HS-27A (cell line): ENCODE measurements at regions not wholly inside any gene's neighbourhood (a gene's known extent, or its start where the extent isn't known, plus 50 kb on each side); places are given as distances from the start of the nearest gene placed in this dataset.
A peak's percentile ranks its signal among the peaks of the same experiment; 100 is the strongest.

Experiments used
- DNase-seq: peaks from one replicate; pipeline ENCODE4 v3.0.0-alpha.2; 2012; ENCODE audit warnings: low read depth, missing footprints

GRCh38 chr4:125808570-125808969, 493.8 kb downstream of the FAT4 start:
- DNase-seq: no peak

GRCh38 chr4:125811892-125812291, 497.1 kb downstream of the FAT4 start:
- DNase-seq: no peak

GRCh38 chr4:125826801-125827695, 512.3 kb downstream of the FAT4 start:
- DNase-seq: no peak

- no peak for DNase-seq
Measured at GRCh38 chr4:125827696-125828052, 512.9 kb downstream of the FAT4 start.

GRCh38 chr4:125828346-125828745, 513.6 kb downstream of the FAT4 start:
- DNase-seq: no peak

- no peak for DNase-seq
Measured at GRCh38 chr4:125832161-125832560, 517.4 kb downstream of the FAT4 start.

GRCh38 chr4:125836597-125837195, 521.9 kb downstream of the FAT4 start:
- no peak for DNase-seq

- no peak for DNase-seq
Measured at GRCh38 chr4:125837493-125838201, 522.9 kb downstream of the FAT4 start.

- no peak for DNase-seq
Measured at GRCh38 chr4:125838202-125838601, 523.4 kb downstream of the FAT4 start.

GRCh38 chr4:125838924-125839323, 524.2 kb downstream of the FAT4 start:
- DNase-seq: no peak

GRCh38 chr4:125843947-125844346, 529.2 kb downstream of the FAT4 start:
- DNase-seq: no peak

- DNase-seq: no peak
Measured at GRCh38 chr4:125847518-125847917, 532.8 kb downstream of the FAT4 start.

GRCh38 chr4:125849869-125850268, 535.1 kb downstream of the FAT4 start:
- peak; percentile 1 for DNase-seq

GRCh38 chr4:125891597-125892258, 577.0 kb downstream of the FAT4 start:
- peak; percentile 57 for DNase-seq

- no peak for DNase-seq
Measured at GRCh38 chr4:125904802-125905201, 590.0 kb downstream of the FAT4 start.

GRCh38 chr4:125911058-125911457, 596.3 kb downstream of the FAT4 start:
- DNase-seq: no peak

- DNase-seq: no peak
Measured at GRCh38 chr4:125911481-125911880, 596.7 kb downstream of the FAT4 start.

- no peak for DNase-seq
Measured at GRCh38 chr4:125917559-125917958, 602.8 kb downstream of the FAT4 start.

- DNase-seq: no peak
Measured at GRCh38 chr4:125928652-125929051, 613.9 kb downstream of the FAT4 start.

GRCh38 chr4:125938541-125938940, 623.8 kb downstream of the FAT4 start:
- DNase-seq: no peak

- DNase-seq: no peak
Measured at GRCh38 chr4:125940426-125940825, 625.7 kb downstream of the FAT4 start.

GRCh38 chr4:125944966-125945365, 630.2 kb downstream of the FAT4 start:
- no peak for DNase-seq
